HepG2 (cell line): ENCODE measurements at regions not wholly inside any gene's neighbourhood (a gene's known extent, or its start where the extent isn't known, plus 50 kb on each side); places are given as distances from the start of the nearest gene placed in this dataset.

Source experiments
- ATAC-seq: fragments of 200-7000 bp; cut with Tn5 transposase; 3 replicates; pipeline ENCODE4 v1.9.1; 2020; ENCODE audit warnings: mild to moderate bottlenecking, moderate library complexity
- BruUV-seq: library from RNA; stranded (reverse); fragments of 400-500 nt; replicated peaks from 2 replicates; lab custom pipeline; 2021; lab: Mats Ljungman, UMichigan
- CTCF ChIA-PET: fragments of 300-600 bp; formaldehyde crosslinking; extraction: SDS; loops from one replicate; lab custom pipeline; 2021; ENCODE audit warnings: low total read pairs, inconsistent platforms, low intra/inter-chr PET ratio; lab: Yijun Ruan, JAX
- POLR2A ChIA-PET: fragments of 350-600 bp; sonication (Branson Sonifier 250); formaldehyde crosslinking; loops from one replicate; lab custom pipeline; 2020; ENCODE audit warnings: antibody characterized with exemption, inconsistent platforms; lab: Yijun Ruan, JAX
- DNase-seq: peaks from one replicate; pipeline ENCODE4 v3.0.0-alpha.2; 2015; ENCODE audit warnings: low spot score
- FAIRE-seq: peaks from 3 replicates; lab custom pipeline; 2011; peaks lifted over from hg19 to GRCh38; lab: Jason Lieb, UNC
- H2AFZ ChIP-seq: one replicate; pipeline ENCODE4 v1.6.1; 2011; ENCODE audit warnings: low read length, inconsistent platforms
- H3K27ac ChIP-seq: fragments of 300-600 bp; 3 replicates; pipeline ENCODE4 v1.8.0; 2011; ENCODE audit warnings: mixed run types, mild to moderate bottlenecking, mixed read lengths, low read length, inconsistent platforms; ENCODE audit not compliant: insufficient read depth; ENCODE audit errors: extremely low read length
- H3K27me3 ChIP-seq, 2 experiments: fragments of 200-600 bp in 1 of 2; 2 replicates in 1 of 2; 3 replicates in 1 of 2; pipeline versions ENCODE4 v1.6.0 to v1.8.0; 2011; ENCODE audit warnings: low read length in 2 of 2, mild to moderate bottlenecking in 2 of 2, moderate library complexity in 2 of 2, inconsistent platforms in 1 of 2; ENCODE audit not compliant: insufficient read depth in 2 of 2, control insufficient read depth in 1 of 2
- H3K36me3 ChIP-seq, 2 experiments: fragments of 200-600 bp in 1 of 2; replicated peaks in 1 of 2; 2 replicates in 1 of 2; 3 replicates in 1 of 2; pipeline versions ENCODE4 v1.5.1 to v1.8.0; 2011; ENCODE audit warnings: low read length in 2 of 2, inconsistent platforms in 1 of 2; ENCODE audit not compliant: insufficient read depth in 2 of 2, control insufficient read depth in 1 of 2
- H3K4me1 ChIP-seq: 2 replicates; pipeline ENCODE4 v1.5.1; 2012; ENCODE audit warnings: low read length, inconsistent platforms; ENCODE audit not compliant: insufficient read depth
- H3K4me2 ChIP-seq: 2 replicates; pipeline ENCODE4 v1.6.0; 2011; ENCODE audit warnings: low read depth, low read length, inconsistent platforms
- H3K4me3 ChIP-seq, 3 experiments: fragments of 200-600 bp in 1 of 3; sonication (generic), shearing (Covaris generic) in 1 of 3; replicated peaks in 1 of 3; 2 replicates each; pipeline ENCODE4 v1.5.1; 2011 to 2016; ENCODE audit warnings: low read length in 3 of 3, inconsistent platforms in 2 of 3, low read depth in 2 of 3, mild to moderate bottlenecking in 2 of 3, control low read depth in 1 of 3, mixed read lengths in 1 of 3; ENCODE audit not compliant: insufficient read depth in 1 of 3
- H3K79me2 ChIP-seq: one replicate; pipeline ENCODE4 v1.6.1; 2011; ENCODE audit warnings: low read length, inconsistent platforms; ENCODE audit not compliant: insufficient read depth
- H3K9ac ChIP-seq: 2 replicates; pipeline ENCODE4 v1.6.0; 2011; ENCODE audit warnings: mild to moderate bottlenecking, low read depth, low read length, inconsistent platforms; ENCODE audit not compliant: insufficient read depth
- H3K9me3 ChIP-seq: 2 replicates; pipeline ENCODE4 v1.5.1; 2012; ENCODE audit warnings: mild to moderate bottlenecking, low read length
- H4K20me1 ChIP-seq: 2 replicates; pipeline ENCODE4 v1.6.0; 2011; ENCODE audit warnings: inconsistent platforms, mild to moderate bottlenecking, low read length, moderate library complexity; ENCODE audit not compliant: insufficient read depth
- BRCA1 ChIP-seq: sonication (generic); formaldehyde crosslinking; IDR thresholded peaks from 2 replicates; pipeline ENCODE4 v1.4.0; 2020; ENCODE audit warnings: missing genetic modification reagents
- KAT7 ChIP-seq: IDR thresholded peaks from 2 replicates; pipeline ENCODE4 v1.6.1; 2018; ENCODE audit warnings: borderline replicate concordance, missing compliant biosample characterization
- REPIN1 ChIP-seq: sonication (generic); formaldehyde crosslinking; IDR thresholded peaks from 2 replicates; pipeline ENCODE4 v1.8.0; 2022; ENCODE audit warnings: missing genetic modification reagents, low read depth, mild to moderate bottlenecking, borderline replicate concordance
- SIN3B ChIP-seq: fragments of 150-350 bp; IDR thresholded peaks from 2 replicates; pipeline ENCODE4 v1.6.1; 2014; ENCODE audit warnings: low read length
- ZBTB7B ChIP-seq: sonication (generic); formaldehyde crosslinking; IDR thresholded peaks from 2 replicates; pipeline ENCODE4 v1.4.0; 2020; ENCODE audit warnings: missing genetic modification reagents
- ZNF251 ChIP-seq: sonication (generic); formaldehyde crosslinking; IDR thresholded peaks from 2 replicates; pipeline ENCODE4 v1.9.0; 2021; ENCODE audit warnings: mild to moderate bottlenecking, missing genetic modification reagents
- ZNF326 ChIP-seq: sonication (generic); formaldehyde crosslinking; IDR thresholded peaks from 2 replicates; pipeline ENCODE4 v1.4.0; 2020; ENCODE audit warnings: missing genetic modification reagents, borderline replicate concordance
- ZNF350 ChIP-seq: sonication (generic); formaldehyde crosslinking; IDR thresholded peaks from 2 replicates; pipeline ENCODE4 v1.4.0; 2020; ENCODE audit warnings: mild to moderate bottlenecking, low read depth, missing genetic modification reagents, borderline replicate concordance
- ZNF543 ChIP-seq: sonication (generic); formaldehyde crosslinking; IDR thresholded peaks from 2 replicates; pipeline ENCODE4 v1.4.0; 2020; ENCODE audit warnings: mild to moderate bottlenecking, missing genetic modification reagents
- ZSCAN22 ChIP-seq: sonication (generic); formaldehyde crosslinking; IDR thresholded peaks from 2 replicates; pipeline ENCODE4 v1.4.0; 2020; ENCODE audit warnings: mild to moderate bottlenecking, missing genetic modification reagents
- WGBS: methylation state at CpG from one replicate; pipeline ENCODE4 v1.1.6; 2017; ENCODE audit warnings: low lambda C conversion rate; 5-methylcytosine and 5-hydroxymethylcytosine counted together
- in situ Hi-C: cut with HindIII; loops from 2 replicates; pipeline ENCODE4 v1.10.0; 2017; ENCODE audit warnings: low pct_unique_long_range_greater_than_20kb; ENCODE audit not compliant: extremely low pct_ligation_motif_present
- intact Hi-C: fragments of 100-400 bp; cut with micrococcal nuclease; formaldehyde crosslinking; loops from one replicate; pipeline ENCODE4 v1.10.0; 2022; ENCODE audit not compliant: unreplicated experiment
- TF ChIP-seq, protein P1 (sequence below): IDR thresholded peaks from 2 replicates; pipeline ENCODE4 v1.6.1; 2012; ENCODE audit warnings: low read depth, low read length, improper control_type of control experiment
- TF ChIP-seq, protein P2 (sequence below): sonication (generic); formaldehyde crosslinking; IDR thresholded peaks from 2 replicates; pipeline ENCODE4 v1.5.0; 2020; ENCODE audit warnings: missing genetic modification reagents

DNA sequence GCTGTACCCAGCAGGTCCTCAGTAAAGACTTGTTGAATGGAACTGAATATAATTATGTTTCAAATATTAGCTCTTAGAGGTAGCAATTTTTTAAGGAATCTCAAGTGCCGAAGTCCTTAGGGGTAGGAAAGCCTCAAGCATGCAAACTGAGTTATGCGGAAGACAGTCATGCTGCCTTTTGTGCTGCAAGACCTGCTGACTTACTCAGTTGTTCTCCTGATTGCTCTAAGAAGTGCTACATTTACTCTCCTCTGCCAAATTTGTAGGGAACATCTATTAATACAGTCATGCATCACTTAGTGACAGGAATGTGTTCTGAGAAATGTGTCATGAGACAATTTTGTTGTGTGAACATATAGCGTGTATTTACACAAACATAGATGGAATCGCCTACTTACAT, 325.6 kb upstream of the AZI2 start (continued):
- TF ChIP-seq ZNF326 (CRISPR knock-in tag) (no peak), REPIN1 (CRISPR knock-in tag) (no peak), ZNF251 (CRISPR knock-in tag) (no peak)

DNA sequence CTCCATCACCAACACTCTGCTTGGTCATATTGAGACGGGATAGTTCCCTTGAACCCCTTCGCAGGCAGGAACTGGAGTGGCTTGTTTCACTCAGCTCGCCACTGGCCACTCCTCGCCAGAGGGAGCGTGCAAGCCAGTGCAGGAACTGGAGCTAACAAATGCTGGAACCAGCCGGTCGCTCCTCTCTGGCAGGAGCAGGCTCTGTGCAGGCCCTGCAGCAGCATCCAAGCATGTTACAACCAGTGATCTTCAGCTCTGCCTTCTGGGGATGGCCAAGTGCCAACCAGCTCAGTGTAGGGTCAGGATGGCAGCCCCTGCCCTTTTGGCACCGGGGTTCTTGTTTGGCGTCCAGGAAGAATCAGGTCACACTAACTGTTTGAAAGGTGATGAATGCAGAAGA, 329.0 kb upstream of the AZI2 start:
- Histone ChIP-seq H4K20me1 (no peaks in the 10 kb centered on the region), H3K27me3 (no peaks in the 10 kb centered on the region), H3K9ac (no peak overlapping the region), H3K27ac (no peak overlapping the region), H2AFZ (no peak overlapping the region), H3K9me3 (no peaks in the 10 kb centered on the region), H3K4me2 (no peak overlapping the region), H3K36me3 (no peaks in the 10 kb centered on the region), H3K79me2 (no peaks in the 10 kb centered on the region), H3K4me1 (no peaks in the 10 kb centered on the region), H3K4me3 (no peak overlapping the region)
- ATAC-seq (no peak), FAIRE-seq (no peak), DNase-seq (no peak)
- in situ Hi-C loops (no loop called here), intact Hi-C loops (no loop called here)
- TF ChIP-seq, protein P1, sequence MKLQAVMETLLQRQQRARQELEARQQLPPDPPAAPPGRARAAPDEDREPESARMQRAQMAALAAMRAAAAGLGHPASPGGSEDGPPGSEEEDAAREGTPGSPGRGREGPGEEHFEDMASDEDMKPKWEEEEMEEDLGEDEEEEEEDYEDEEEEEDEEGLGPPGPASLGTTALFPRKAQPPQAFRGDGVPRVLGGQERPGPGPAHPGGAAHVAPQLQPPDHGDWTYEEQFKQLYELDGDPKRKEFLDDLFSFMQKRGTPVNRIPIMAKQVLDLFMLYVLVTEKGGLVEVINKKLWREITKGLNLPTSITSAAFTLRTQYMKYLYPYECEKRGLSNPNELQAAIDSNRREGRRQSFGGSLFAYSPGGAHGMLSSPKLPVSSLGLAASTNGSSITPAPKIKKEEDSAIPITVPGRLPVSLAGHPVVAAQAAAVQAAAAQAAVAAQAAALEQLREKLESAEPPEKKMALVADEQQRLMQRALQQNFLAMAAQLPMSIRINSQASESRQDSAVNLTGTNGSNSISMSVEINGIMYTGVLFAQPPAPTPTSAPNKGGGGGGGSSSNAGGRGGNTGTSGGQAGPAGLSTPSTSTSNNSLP = no peak
- TF ChIP-seq, protein P2, sequence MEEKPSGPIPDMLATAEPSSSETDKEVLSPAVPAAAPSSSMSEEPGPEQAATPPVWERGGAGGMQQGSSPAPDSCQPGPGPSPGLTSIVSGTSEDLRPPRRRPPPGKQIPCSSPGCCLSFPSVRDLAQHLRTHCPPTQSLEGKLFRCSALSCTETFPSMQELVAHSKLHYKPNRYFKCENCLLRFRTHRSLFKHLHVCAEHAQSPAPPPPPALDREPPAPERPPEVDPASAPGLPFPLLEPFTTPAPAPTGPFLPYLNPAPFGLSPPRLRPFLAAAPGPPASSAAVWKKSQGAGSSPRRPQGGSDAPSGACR = no peak
- TF ChIP-seq ZNF350 (no peak), SIN3B (no peak), ZSCAN22 (CRISPR knock-in tag) (no peak), ZBTB7B (CRISPR knock-in tag) (no peak), BRCA1 (CRISPR knock-in tag) (no peak), ZNF543 (CRISPR knock-in tag) (no peak), KAT7 (CRISPR knock-in tag) (no peak)
- no TSS peak for BruUV-seq
- ChIA-PET CTCF (no interaction called here), POLR2A (no interaction called here)
- WGBS = 11% methylated on average over 9 of the region's 9 CpGs
